ENCODE measurements at regions not wholly inside any gene's neighbourhood (a gene's known extent, or its start where the extent isn't known, plus 50 kb on each side); places are given as distances from the start of the nearest gene placed in this dataset.

- TF ChIP-seq EZH2 (IDR thresholded peaks at IDR 0.05; ENCODE audit: borderline replicate concordance, low read depth, low read length, severe bottlenecking) (no peak), CTCF (IDR thresholded peaks at IDR 0.05; ENCODE audit: extremely low read depth in 1 of 2, insufficient read depth in 1 of 2, low read depth in 1 of 2, low read length in 2 of 2) (no peak), MYC (IDR thresholded peaks at IDR 0.05; ENCODE audit: low read depth, low read length) (no peak), JUN (IDR thresholded peaks at IDR 0.05; ENCODE audit: borderline replicate concordance, insufficient read depth, insufficient read length, low read depth) (no peak)
These were observed 795.1 kb upstream of the HS6ST1 start for GRCh38 chr2:129113776-129114175.
